Common myeloid progenitor, CD34-positive (primary cell): ENCODE measurements at regions not wholly inside any gene's neighbourhood (a gene's known extent, or its start where the extent isn't known, plus 50 kb on each side); places are given as distances from the start of the nearest gene placed in this dataset.

Experiments
- CTCF ChIA-PET: fragments of 350-600 bp; sonication (Branson Sonifier 250); formaldehyde crosslinking; loops from one replicate; lab custom pipeline; 2021; ENCODE audit warnings: antibody characterized with exemption; lab: Charles Lee
- POLR2A ChIA-PET: fragments of 350-600 bp; sonication (Branson Sonifier 250); formaldehyde crosslinking; loops from one replicate; lab custom pipeline; 2021; ENCODE audit warnings: antibody characterized with exemption; lab: Charles Lee
- DNase-seq, 3 donors: peaks; one replicate each; pipeline versions ENCODE4 v3.0.0 to v3.0.0-alpha.2; 2013
- H3K27ac ChIP-seq, 2 experiments: 1 replicate in 1 of 2; 2 replicates in 1 of 2; pipeline ENCODE4 v1.7.0; 2013; ENCODE audit warnings: inconsistent platforms in 2 of 2, low read length in 2 of 2, mild to moderate bottlenecking in 2 of 2, low read depth in 1 of 2, moderate library complexity in 1 of 2; ENCODE audit not compliant: severe bottlenecking in 2 of 2, insufficient read depth in 1 of 2, poor library complexity in 1 of 2
- H3K27me3 ChIP-seq, 5 experiments: replicated peaks in 2 of 5; 1 replicate in 3 of 5; 2 replicates in 2 of 5; pipeline versions ENCODE4 v1.6.1 to v1.7.0; 2013; ENCODE audit warnings: low read length in 4 of 5, mild to moderate bottlenecking in 2 of 5, moderate library complexity in 2 of 5, inconsistent platforms in 1 of 5; ENCODE audit not compliant: insufficient read depth in 5 of 5, control insufficient read depth in 4 of 5
- H3K36me3 ChIP-seq, 4 experiments: 1 replicate in 2 of 4; 2 replicates in 2 of 4; pipeline versions ENCODE4 v1.6.1 to v1.7.0; 2013; ENCODE audit warnings: low read length in 3 of 4, control low read depth in 1 of 4, mild to moderate bottlenecking in 1 of 4; ENCODE audit not compliant: control insufficient read depth in 4 of 4, insufficient read depth in 4 of 4
- H3K4me1 ChIP-seq, 4 experiments: 1 replicate in 3 of 4; 2 replicates in 1 of 4; pipeline versions ENCODE4 v1.6.1 to v1.7.1; 2013; ENCODE audit warnings: low read length in 3 of 4, mild to moderate bottlenecking in 3 of 4, control low read depth in 1 of 4, inconsistent platforms in 1 of 4, moderate library complexity in 1 of 4; ENCODE audit not compliant: control insufficient read depth in 4 of 4, insufficient read depth in 4 of 4; ENCODE audit errors: control extremely low read depth in 1 of 4
- H3K4me3 ChIP-seq, 7 experiments: 1 replicate in 4 of 7; 2 replicates in 3 of 7; pipeline versions ENCODE4 v1.5.1 to v1.7.0; 2013; ENCODE audit warnings: mild to moderate bottlenecking in 7 of 7, low read length in 6 of 7, moderate library complexity in 6 of 7, inconsistent platforms in 2 of 7, low read depth in 2 of 7, control low read depth in 1 of 7; ENCODE audit not compliant: insufficient read depth in 4 of 7, control insufficient read depth in 1 of 7; ENCODE audit errors: extremely low read depth in 1 of 7
- H3K9me3 ChIP-seq, 5 experiments: 1 replicate in 4 of 5; 2 replicates in 1 of 5; pipeline versions ENCODE4 v1.6.1 to v1.7.1; 2013; ENCODE audit warnings: low read length in 4 of 5, mild to moderate bottlenecking in 2 of 5, inconsistent platforms in 1 of 5, low read depth in 1 of 5, moderate library complexity in 1 of 5; ENCODE audit not compliant: control insufficient read depth in 4 of 5, insufficient read depth in 2 of 5; ENCODE audit errors: control extremely low read depth in 1 of 5
- WGBS: methylation state at CpG from one replicate; pipeline ENCODE4 v1.1.5; 2013; ENCODE audit not compliant: insufficient coverage; 5-methylcytosine and 5-hydroxymethylcytosine counted together

DNA sequence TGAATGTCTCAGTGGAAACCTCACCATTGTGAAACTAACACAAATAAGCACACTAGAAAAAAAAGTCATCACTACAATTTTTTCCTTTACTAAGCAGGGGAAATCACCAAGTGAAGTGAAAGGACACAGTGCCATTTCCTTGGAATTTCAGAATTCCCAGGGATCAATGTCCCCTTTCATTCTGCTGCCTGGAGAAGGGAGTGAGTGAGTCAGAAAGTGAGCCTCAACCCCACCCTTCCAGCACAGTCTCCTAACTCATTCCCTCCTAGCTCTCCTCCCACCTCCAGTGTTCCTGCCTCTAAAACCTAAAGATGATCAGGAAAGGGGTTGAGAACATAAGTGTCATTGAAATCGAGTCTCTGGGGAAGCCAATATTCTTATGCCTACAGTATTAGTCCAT is 608.5 kb downstream of the RNF144A start:
- WGBS = no CpG with 5 or more reads among the region's 1 CpG

GRCh38 chr2:7527165-7527722 is 610.0 kb downstream of the RNF144A start:
- no peak overlapping the region for H3K27ac ChIP-seq
- ChIA-PET POLR2A (no interaction called here), CTCF (no interaction called here)
- H3K27me3 ChIP-seq = no peaks in the 10 kb centered on the region
- no peaks in the 10 kb centered on the region for H3K36me3 ChIP-seq
- H3K9me3 ChIP-seq = peaks cover 1 to 19% (median 14%) of the 10 kb centered on the region in 5 experiments
- DNase-seq = no peak
- no peaks in the 10 kb centered on the region for H3K4me1 ChIP-seq
- no CpG with 5 or more reads among the region's 3 CpGs for WGBS
- H3K4me3 ChIP-seq = no peak overlapping the region

More for the DNA sequence above, 608.5 kb downstream of the RNF144A start:
- Histone ChIP-seq H3K27me3 (no peaks in the 10 kb centered on the region), H3K9me3 (peaks cover 1 to 14% (median 9%) of the 10 kb centered on the region in 5 experiments), H3K4me1 (no peaks in the 10 kb centered on the region), H3K4me3 (no peak overlapping the region), H3K27ac (no peak overlapping the region), H3K36me3 (no peaks in the 10 kb centered on the region)
- ChIA-PET POLR2A (no interaction called here), CTCF (no interaction called here)
- no peak for DNase-seq

DNA sequence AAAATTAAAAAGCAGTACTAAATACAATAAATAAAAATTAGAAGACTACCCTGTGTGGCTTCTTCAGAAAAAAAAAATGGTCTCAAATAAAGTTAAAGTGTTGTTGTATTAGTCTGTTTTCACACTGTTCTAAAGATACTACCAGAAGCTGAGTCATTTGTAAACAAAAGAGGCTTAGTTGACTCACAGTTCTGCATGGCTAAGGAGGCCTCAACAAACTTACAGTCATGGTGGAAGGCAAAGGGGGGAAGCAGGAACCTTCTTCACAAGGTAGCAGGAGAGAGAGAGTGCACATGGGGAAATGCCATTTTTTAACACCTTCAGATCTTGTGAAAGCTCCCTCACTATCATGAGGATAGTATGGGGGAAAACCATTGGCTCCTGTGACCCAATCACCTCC is 612.8 kb downstream of the RNF144A start:
- H3K36me3 ChIP-seq = no peaks in the 10 kb centered on the region
- DNase-seq = no peak
- H3K27ac ChIP-seq = no peak overlapping the region
- H3K4me1 ChIP-seq = no peaks in the 10 kb centered on the region
- peaks cover 1 to 19% (median 14%) of the 10 kb centered on the region in 5 experiments for H3K9me3 ChIP-seq
- CTCF ChIA-PET = no interaction called here
- H3K27me3 ChIP-seq = no peaks in the 10 kb centered on the region
- no peak overlapping the region for H3K4me3 ChIP-seq
- POLR2A ChIA-PET = no interaction called here

DNA sequence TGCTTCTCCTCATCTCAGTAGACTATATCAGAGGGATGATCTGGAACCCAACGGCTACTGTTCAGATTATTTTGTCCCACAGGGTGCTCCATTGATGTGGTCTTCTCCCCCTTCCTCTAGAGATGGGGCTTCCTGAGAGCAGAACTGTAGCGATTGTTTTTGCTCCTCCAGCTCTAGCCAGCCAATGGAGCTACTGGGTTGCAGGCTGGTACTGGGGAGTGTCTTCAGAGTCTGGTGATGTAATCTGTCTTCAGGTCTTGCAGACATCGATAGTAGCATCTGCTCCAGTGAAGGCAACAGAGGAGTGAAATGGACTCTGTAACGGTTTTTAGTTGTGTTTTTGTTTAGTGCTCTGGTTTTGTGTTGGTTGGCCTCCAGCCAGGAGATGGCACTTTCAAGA is 621.9 kb downstream of the RNF144A start:
- Histone ChIP-seq H3K27ac (no peak overlapping the region), H3K9me3 (peaks cover 0 to 4% (median 2%) of the 10 kb centered on the region in 5 experiments), H3K27me3 (no peaks in the 10 kb centered on the region), H3K36me3 (no peaks in the 10 kb centered on the region), H3K4me1 (no peaks in the 10 kb centered on the region), H3K4me3 (no peak overlapping the region)
- ChIA-PET CTCF (no interaction called here), POLR2A (no interaction called here)
- 100% methylated on average over 3 of the region's 4 CpGs for WGBS
- no peak for DNase-seq

GRCh38 chr2:7539760-7540159 is 622.5 kb downstream of the RNF144A start:
- ChIA-PET POLR2A (no interaction called here), CTCF (no interaction called here)
- H3K36me3 ChIP-seq = no peaks in the 10 kb centered on the region
- H3K27me3 ChIP-seq = no peaks in the 10 kb centered on the region
- peaks cover 0 to 4% (median 2%) of the 10 kb centered on the region in 5 experiments for H3K9me3 ChIP-seq
- no peak for DNase-seq
- H3K27ac ChIP-seq = no peak overlapping the region
- WGBS = 95% methylated on average over 3 of the region's 5 CpGs
- H3K4me3 ChIP-seq = no peak overlapping the region
- no peaks in the 10 kb centered on the region for H3K4me1 ChIP-seq

DNA sequence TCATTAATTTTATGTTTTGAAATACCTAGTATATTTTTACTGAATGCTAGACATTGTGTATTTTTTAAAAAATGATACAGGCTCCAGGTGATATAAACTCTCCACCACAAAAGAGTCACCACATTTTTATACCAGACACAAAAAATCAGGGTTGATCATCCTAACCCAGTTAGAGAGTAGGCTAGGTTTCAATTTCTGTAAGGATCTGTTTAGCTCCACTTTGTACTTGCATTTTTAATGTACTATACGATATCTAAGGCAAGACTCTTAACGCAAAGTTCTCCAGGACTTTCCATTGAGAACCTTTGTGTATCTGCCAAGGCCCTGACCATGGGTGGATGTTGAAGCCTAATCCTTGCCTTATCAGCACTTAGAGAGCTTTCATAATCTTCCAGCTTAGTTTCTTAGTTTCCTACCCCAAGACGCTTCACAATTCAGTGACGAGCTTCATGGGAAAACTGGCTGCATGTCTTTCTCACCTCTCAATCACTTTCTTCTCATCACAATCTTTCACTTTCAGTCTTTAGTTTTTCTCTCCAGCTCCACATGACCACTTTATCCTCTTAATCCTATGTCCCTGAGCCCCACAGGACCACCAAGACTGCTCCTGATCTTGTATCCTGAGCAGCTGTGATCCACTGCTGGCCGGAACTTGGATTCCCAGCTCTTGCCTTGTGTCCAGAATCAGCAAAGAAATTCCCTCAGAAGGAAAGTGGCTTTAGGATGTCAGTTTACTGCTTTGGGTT is 635.8 kb downstream of the RNF144A start:
- 96% methylated on average over 4 of the region's 5 CpGs for WGBS
- H3K4me1 ChIP-seq = no peaks in the 10 kb centered on the region
- ChIA-PET POLR2A (interaction anchor here (0.6 to 0.7 kb wide), 2 partner anchors 441 to 1601 kb away, joined by 3 to 4 read pairs; no protein-coding TSS in a partner anchor), CTCF (no interaction called here)
- no peaks in the 10 kb centered on the region for H3K36me3 ChIP-seq
- no peak overlapping the region for H3K27ac ChIP-seq
- H3K27me3 ChIP-seq = no peaks in the 10 kb centered on the region
- DNase-seq = no peak
- no peaks in the 10 kb centered on the region for H3K9me3 ChIP-seq
- H3K4me3 ChIP-seq = no peak overlapping the region

DNA sequence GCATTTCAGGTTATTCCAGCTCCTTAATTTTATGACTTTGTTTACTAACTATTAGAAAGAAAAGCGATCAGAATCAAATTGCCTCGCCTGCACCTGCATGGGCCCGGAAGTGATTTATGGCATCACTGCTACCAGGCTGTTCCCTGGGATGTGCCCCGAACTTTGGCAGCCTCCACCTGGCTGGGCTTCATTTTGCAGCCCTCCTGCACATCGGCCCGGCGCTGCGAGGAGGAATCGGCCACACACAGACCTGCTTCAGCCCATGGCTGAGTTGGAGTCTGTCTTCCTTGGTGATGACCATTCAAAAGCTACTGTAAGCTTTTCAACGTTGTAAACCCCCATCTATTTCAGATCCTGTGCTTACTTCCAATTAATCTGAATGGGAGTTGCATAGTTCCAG is 638.0 kb downstream of the RNF144A start:
- Histone ChIP-seq H3K9me3 (no peaks in the 10 kb centered on the region), H3K4me3 (no peak overlapping the region), H3K4me1 (no peaks in the 10 kb centered on the region), H3K36me3 (no peaks in the 10 kb centered on the region), H3K27ac (no peak overlapping the region), H3K27me3 (no peaks in the 10 kb centered on the region)
- ChIA-PET CTCF (no interaction called here), POLR2A (no interaction called here)
- 100% methylated on average over 9 of the region's 10 CpGs for WGBS
- no peak for DNase-seq
